C4-2B (cell line): ENCODE measurements at regions not wholly inside any gene's neighbourhood (a gene's known extent, or its start where the extent isn't known, plus 50 kb on each side); places are given as distances from the start of the nearest gene placed in this dataset.

Experiments
- CTCF ChIP-seq: fragments of 450-650 bp; conservative IDR thresholded peaks from 2 replicates; pipeline ENCODE4 v1.5.1; 2017; ENCODE audit warnings: mild to moderate bottlenecking
- ZFX ChIP-seq: fragments of 450-650 bp; IDR thresholded peaks from 2 replicates; pipeline ENCODE4 v1.6.1; 2017

GRCh38 chr6:84524636-84525035 lies 239.8 kb downstream of the TBX18 start:
- TF ChIP-seq CTCF (no peak), ZFX (no peak)
